ENCODE measurements at regions not wholly inside any gene's neighbourhood (a gene's known extent, or its start where the extent isn't known, plus 50 kb on each side); places are given as distances from the start of the nearest gene placed in this dataset.
"Not testable (repeated sequence)": the region's sequence is repeated elsewhere in the genome, so short reads cannot be mapped to it uniquely, and the experiment has no call there.

- WGBS, 3 donors = 81 to 83% (median 82%) methylated on average over 2 of the region's 2 CpGs
- H3K27ac ChIP-seq = no peak overlapping the region
- no peak for DNase-seq
- no peaks in the 10 kb centered on the region for H3K27me3 ChIP-seq
- H3K4me1 ChIP-seq (ENCODE audit: insufficient read depth) = no peaks in the 10 kb centered on the region
- no peak overlapping the region for H3K4me3 ChIP-seq
- H3K9me3 ChIP-seq = no peaks in the 10 kb centered on the region
- TF ChIP-seq POLR2A (IDR thresholded peaks at IDR 0.05) = no peak
- TF ChIP-seq EP300 (IDR thresholded peaks at IDR 0.05) = no peak
- no peak for TF ChIP-seq CTCF (IDR thresholded peaks at IDR 0.05)
- intact Hi-C loops (cut with DNase I) = no loop called here
- H3K36me3 ChIP-seq = no peaks in the 10 kb centered on the region
These were observed 1003.5 kb upstream of the LCORL start for GRCh38 chr4:19025031-19025430.

- no peak for DNase-seq
- intact Hi-C loops (cut with DNase I) = no loop called here
- H3K36me3 ChIP-seq = no peaks in the 10 kb centered on the region
- H3K27me3 ChIP-seq = no peaks in the 10 kb centered on the region
- TF ChIP-seq CTCF (IDR thresholded peaks at IDR 0.05) = no peak
- TF ChIP-seq POLR2A (IDR thresholded peaks at IDR 0.05) = no peak
- TF ChIP-seq EP300 (IDR thresholded peaks at IDR 0.05) = no peak
- 92 to 95% (median 94%) methylated on average over 8 of the region's 8 CpGs for WGBS, 3 donors
- no peak overlapping the region for H3K4me3 ChIP-seq
- no peaks in the 10 kb centered on the region for H3K9me3 ChIP-seq
- H3K27ac ChIP-seq = no peak overlapping the region
- no peaks in the 10 kb centered on the region for H3K4me1 ChIP-seq (ENCODE audit: insufficient read depth)
These were observed 1002.5 kb upstream of the LCORL start for GRCh38 chr4:19024047-19024446.

GRCh38 chr4:19021617-19022016 is 1000.1 kb upstream of the LCORL start:
- intact Hi-C loops (cut with DNase I) = no loop called here
- no peak for DNase-seq

GRCh38 chr4:19016550-19016949 is 995.0 kb upstream of the LCORL start:
- H3K27me3 ChIP-seq; H3K4me3 ChIP-seq; intact Hi-C loops (cut with DNase I); H3K9me3 ChIP-seq; H3K4me1 ChIP-seq (ENCODE audit: insufficient read depth); H3K36me3 ChIP-seq; DNase-seq; H3K27ac ChIP-seq: not testable (repeated sequence)
- WGBS, 3 donors = 94 to 97% (median 95%) methylated on average over 11 of the region's 11 CpGs

More at GRCh38 chr4:19021617-19022016, 1000.1 kb upstream of the LCORL start:
- Histone ChIP-seq H3K9me3 (no peaks in the 10 kb centered on the region), H3K4me3 (no peak overlapping the region), H3K27ac (no peak overlapping the region), H3K36me3 (no peaks in the 10 kb centered on the region), H3K27me3 (no peaks in the 10 kb centered on the region), H3K4me1 (ENCODE audit: insufficient read depth) (no peaks in the 10 kb centered on the region)
- TF ChIP-seq EP300 (IDR thresholded peaks at IDR 0.05) = no peak
- no peak for TF ChIP-seq POLR2A (IDR thresholded peaks at IDR 0.05)
- TF ChIP-seq CTCF (IDR thresholded peaks at IDR 0.05) = no peak

- no peaks in the 10 kb centered on the region for H3K4me1 ChIP-seq (ENCODE audit: insufficient read depth)
- intact Hi-C loops (cut with DNase I) = no loop called here
- TF ChIP-seq POLR2A (IDR thresholded peaks at IDR 0.05) (no peak), EP300 (IDR thresholded peaks at IDR 0.05) (no peak), CTCF (IDR thresholded peaks at IDR 0.05) (no peak)
- H3K27me3 ChIP-seq = no peaks in the 10 kb centered on the region
- H3K36me3 ChIP-seq = no peaks in the 10 kb centered on the region
- H3K27ac ChIP-seq = no peak overlapping the region
- no peak overlapping the region for H3K4me3 ChIP-seq
- no peaks in the 10 kb centered on the region for H3K9me3 ChIP-seq
- DNase-seq = no peak
These were observed 993.0 kb upstream of the LCORL start for GRCh38 chr4:19014594-19014993.
